IMR-90 (cell line): ENCODE measurements at regions not wholly inside any gene's neighbourhood (a gene's known extent, or its start where the extent isn't known, plus 50 kb on each side); places are given as distances from the start of the nearest gene placed in this dataset.

ENCODE experiments used
- ATAC-seq: fragments of 200-7000 bp; cut with Tn5 transposase; 2 replicates; pipeline ENCODE4 v1.9.1; 2020; ENCODE audit warnings: low read depth, mild to moderate bottlenecking, moderate library complexity
- BruUV-seq: library from RNA; stranded (reverse); fragments of 400-500 nt; replicated peaks from 2 replicates; lab custom pipeline; 2021; lab: Mats Ljungman, UMichigan
- CTCF ChIA-PET: fragments of 300-600 bp; formaldehyde crosslinking; extraction: SDS; loops from one replicate; lab custom pipeline; 2021; ENCODE audit warnings: antibody characterized with exemption; lab: Yijun Ruan, JAX
- POLR2A ChIA-PET: fragments of 300-600 bp; sonication (Branson Sonifier 250); formaldehyde crosslinking; loops from one replicate; lab custom pipeline; 2022; ENCODE audit warnings: antibody characterized with exemption; ENCODE audit not compliant: unreplicated experiment; lab: Charles Lee
- DNase-seq: peaks from one replicate; pipeline ENCODE4 v3.0.0; 2013
- H2AFZ ChIP-seq: replicated peaks from 2 replicates; pipeline ENCODE3; 2013; ENCODE audit warnings: low read length, mild to moderate bottlenecking; ENCODE audit not compliant: poor library complexity
- H2AK5ac ChIP-seq: 2 replicates; pipeline ENCODE4 v1.6.1; 2013; ENCODE audit warnings: low read depth, low read length, inconsistent platforms
- H2AK9ac ChIP-seq: replicated peaks from 2 replicates; pipeline ENCODE3; 2013; ENCODE audit warnings: mild to moderate bottlenecking, low read depth, low read length, moderate library complexity; ENCODE audit not compliant: poor library complexity
- H2BK120ac ChIP-seq: 2 replicates; pipeline ENCODE4 v1.6.1; 2013; ENCODE audit warnings: low read depth, low read length, inconsistent platforms
- H2BK15ac ChIP-seq: 3 replicates; pipeline ENCODE4 v1.6.1; 2013; ENCODE audit warnings: low read depth, low read length, inconsistent platforms
- H2BK20ac ChIP-seq: 2 replicates; pipeline ENCODE4 v1.6.1; 2013; ENCODE audit warnings: low read depth, mild to moderate bottlenecking, inconsistent platforms, low read length, moderate library complexity
- H2BK5ac ChIP-seq: 2 replicates; pipeline ENCODE4 v1.6.1; 2013; ENCODE audit warnings: mild to moderate bottlenecking, low read depth, low read length, inconsistent platforms; ENCODE audit not compliant: poor library complexity, severe bottlenecking
- H3K14ac ChIP-seq: replicated peaks from 2 replicates; pipeline ENCODE4 v1.6.1; 2013; ENCODE audit warnings: low read depth, low read length, inconsistent platforms
- H3K18ac ChIP-seq: 2 replicates; pipeline ENCODE4 v1.6.1; 2013; ENCODE audit warnings: low read depth, low read length, control low read depth
- H3K23ac ChIP-seq: 2 replicates; pipeline ENCODE4 v1.6.1; 2013; ENCODE audit warnings: low read depth, low read length, inconsistent platforms
- H3K27ac ChIP-seq: 2 replicates; pipeline ENCODE4 v1.5.1; 2013; ENCODE audit warnings: mild to moderate bottlenecking, control low read depth, low read length; ENCODE audit not compliant: insufficient read depth
- H3K27me3 ChIP-seq: 2 replicates; pipeline ENCODE4 v1.6.1; 2013; ENCODE audit warnings: low read length; ENCODE audit not compliant: control insufficient read depth, insufficient read depth
- H3K36me3 ChIP-seq: 2 replicates; pipeline ENCODE4 v1.6.1; 2013; ENCODE audit warnings: low read length, mixed read lengths; ENCODE audit not compliant: control insufficient read depth, insufficient read depth
- H3K4ac ChIP-seq: 2 replicates; pipeline ENCODE4 v1.6.1; 2013; ENCODE audit warnings: low read depth, low read length, inconsistent platforms
- H3K4me1 ChIP-seq: 2 replicates; pipeline ENCODE4 v1.6.1; 2013; ENCODE audit warnings: low read length, mixed read lengths; ENCODE audit not compliant: control insufficient read depth, insufficient read depth
- H3K4me2 ChIP-seq: 2 replicates; pipeline ENCODE4 v1.6.1; 2013; ENCODE audit warnings: low read depth, mild to moderate bottlenecking, control low read depth, low read length, moderate library complexity
- H3K4me3 ChIP-seq: 2 replicates; pipeline ENCODE4 v1.5.1; 2013; ENCODE audit warnings: low read depth, mild to moderate bottlenecking, control low read depth, low read length, moderate library complexity; ENCODE audit not compliant: insufficient read depth
- H3K56ac ChIP-seq: 2 replicates; pipeline ENCODE4 v1.6.1; 2013; ENCODE audit warnings: low read length, inconsistent platforms; ENCODE audit not compliant: insufficient read depth; ENCODE audit errors: extremely low read depth
- H3K79me1 ChIP-seq, 2 experiments: 2 replicates each; pipeline ENCODE4 v1.6.1; 2013; ENCODE audit warnings: low read length in 2 of 2, inconsistent platforms in 1 of 2, low read depth in 1 of 2
- H3K9ac ChIP-seq: 2 replicates; pipeline ENCODE4 v1.6.1; 2013; ENCODE audit warnings: low read depth, low read length, control low read depth
- H3K9me1 ChIP-seq: 2 replicates; pipeline ENCODE4 v1.6.1; 2013; ENCODE audit warnings: low read length, inconsistent platforms; ENCODE audit not compliant: insufficient read depth
- H3K9me3 ChIP-seq: 2 replicates; pipeline ENCODE4 v1.6.1; 2013; ENCODE audit warnings: low read length; ENCODE audit not compliant: control insufficient read depth, insufficient read depth
- H4K20me1 ChIP-seq: 2 replicates; pipeline ENCODE4 v1.6.1; 2013; ENCODE audit warnings: low read length, inconsistent platforms; ENCODE audit not compliant: insufficient read depth
- H4K5ac ChIP-seq: 2 replicates; pipeline ENCODE4 v1.6.1; 2013; ENCODE audit warnings: mild to moderate bottlenecking, low read depth, low read length, control low read depth
- H4K8ac ChIP-seq, 2 experiments: 2 replicates each; pipeline ENCODE4 v1.6.1; 2013; ENCODE audit warnings: low read depth in 2 of 2, low read length in 2 of 2, control low read depth in 1 of 2, inconsistent platforms in 1 of 2
- H4K91ac ChIP-seq: 2 replicates; pipeline ENCODE4 v1.6.1; 2013; ENCODE audit warnings: low read depth, low read length, inconsistent platforms; ENCODE audit not compliant: insufficient read depth
- FOS ChIP-seq: fragments of 150-350 bp; IDR thresholded peaks from 2 replicates; pipeline ENCODE4 v1.6.1; 2016; ENCODE audit warnings: low read depth, low read length
- MAZ ChIP-seq: IDR thresholded peaks from 2 replicates; pipeline ENCODE4 v1.6.1; 2012; ENCODE audit warnings: low read depth, mild to moderate bottlenecking, low read length, improper control_type of control experiment, moderate library complexity, borderline replicate concordance
- WGBS, 2 experiments: methylation state at CpG; one replicate each; pipeline versions ENCODE4 v1.1.5 to v1.1.7; 2013; ENCODE audit warnings: missing lambda C conversion rate in 2 of 2; ENCODE audit not compliant: insufficient read length in 1 of 2; ENCODE audit errors: extremely low coverage in 2 of 2; 5-methylcytosine and 5-hydroxymethylcytosine counted together
- dilution Hi-C: fragments of 300-500 bp; cut with HindIII; formaldehyde crosslinking; loops from one replicate; pipeline ENCODE4 v1.14.3; 2018; ENCODE audit warnings: low sequenced_read_pairs; ENCODE audit not compliant: unreplicated experiment
- in situ Hi-C: fragments of 300-500 bp; cut with MboI; formaldehyde crosslinking; loops from 3 replicates; pipeline ENCODE4 v1.14.3; 2019; ENCODE audit warnings: low sequenced_read_pairs, inconsistent platforms, mixed read lengths
- intact Hi-C: fragments of 100-400 bp; cut with micrococcal nuclease; formaldehyde crosslinking; loops from 2 replicates; pipeline ENCODE4 v1.10.0; 2022

DNA sequence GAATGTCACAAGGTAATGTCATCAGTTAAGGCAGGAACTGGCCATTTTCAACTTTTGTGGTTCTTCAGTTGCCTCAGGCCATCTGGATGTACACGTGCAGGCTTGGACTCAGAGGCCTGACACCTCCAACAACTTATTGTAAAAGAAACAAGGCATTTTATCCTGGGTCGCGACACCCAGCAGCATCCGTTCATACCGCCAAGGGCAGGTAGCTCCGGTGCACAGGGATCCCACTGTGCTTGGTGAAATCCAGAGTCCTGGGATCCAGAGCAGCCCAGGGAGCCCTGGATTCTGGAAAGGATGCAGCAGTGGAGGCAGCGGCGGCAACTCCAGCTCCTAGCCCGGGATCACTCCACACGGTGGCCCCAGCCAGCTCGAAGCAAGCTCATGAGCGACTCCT lies 380.9 kb upstream of the STXBP6 start:
- in situ Hi-C loops (no loop called here), dilution Hi-C loops (no loop called here), intact Hi-C loops (no loop called here)
- Histone ChIP-seq H3K9me1 (no peaks in the 10 kb centered on the region), H2AFZ (no peak overlapping the region), H3K27ac (no peak overlapping the region), H3K79me1 (no peaks in the 10 kb centered on the region), H2BK120ac (no peak overlapping the region), H4K5ac (no peak overlapping the region), H2AK9ac (no peak overlapping the region), H4K20me1 (no peaks in the 10 kb centered on the region), H3K4me3 (no peak overlapping the region), H3K23ac (no peak overlapping the region), H3K4ac (no peak overlapping the region), H3K4me2 (no peak overlapping the region), H3K18ac (no peak overlapping the region), H2BK15ac (no peak overlapping the region), H4K91ac (no peak overlapping the region), H4K8ac (no peak overlapping the region), H3K14ac (no peak overlapping the region), H3K9me3 (peaks cover 11% of the 10 kb centered on the region), H3K4me1 (no peaks in the 10 kb centered on the region), H3K36me3 (no peaks in the 10 kb centered on the region), H2BK5ac (no peak overlapping the region), H3K27me3 (no peaks in the 10 kb centered on the region), H3K56ac (no peak overlapping the region), H2BK20ac (no peak overlapping the region), H3K9ac (no peak overlapping the region), H2AK5ac (no peak overlapping the region)
- ChIA-PET POLR2A (no interaction called here), CTCF (no interaction called here)
- WGBS, 2 experiments = 78% methylated on average over 11 of the region's 12 CpGs; no CpG with 5 or more reads in 1 of the 2 experiments
- TF ChIP-seq MAZ (no peak), FOS (no peak)
- BruUV-seq = no TSS peak
- DNase-seq (no peak), ATAC-seq (no peak)
